AG04449 (cell line): ENCODE measurements at regions not wholly inside any gene's neighbourhood (a gene's known extent, or its start where the extent isn't known, plus 50 kb on each side); places are given as distances from the start of the nearest gene placed in this dataset.

Experiments used
- CTCF ChIA-PET: fragments of 350-600 bp; formaldehyde crosslinking; extraction: SDS; loops from one replicate; lab custom pipeline; 2021; ENCODE audit warnings: antibody characterized with exemption; lab: Yijun Ruan, JAX
- POLR2A ChIA-PET: fragments of 400-600, 350-600 bp; formaldehyde crosslinking; extraction: SDS; loops from one replicate; lab custom pipeline; 2020; ENCODE audit warnings: antibody characterized with exemption, inconsistent platforms; lab: Yijun Ruan, JAX
- DNase-seq: peaks from one replicate; pipeline ENCODE4 v3.0.0-alpha.2; 2010; ENCODE audit warnings: low read depth, low spot score
- H3K4me3 ChIP-seq: 2 replicates; pipeline ENCODE4 v1.5.1; 2011; ENCODE audit warnings: low read depth, mild to moderate bottlenecking, control low read depth, low read length
- TF ChIP-seq, protein P1 (sequence below): IDR thresholded peaks from one replicate; pipeline ENCODE4 v1.5.1; 2011; ENCODE audit warnings: mild to moderate bottlenecking, moderate library complexity, low read length, control low read depth, inconsistent platforms; ENCODE audit not compliant: insufficient read depth; ENCODE audit errors: missing control alignments

DNA sequence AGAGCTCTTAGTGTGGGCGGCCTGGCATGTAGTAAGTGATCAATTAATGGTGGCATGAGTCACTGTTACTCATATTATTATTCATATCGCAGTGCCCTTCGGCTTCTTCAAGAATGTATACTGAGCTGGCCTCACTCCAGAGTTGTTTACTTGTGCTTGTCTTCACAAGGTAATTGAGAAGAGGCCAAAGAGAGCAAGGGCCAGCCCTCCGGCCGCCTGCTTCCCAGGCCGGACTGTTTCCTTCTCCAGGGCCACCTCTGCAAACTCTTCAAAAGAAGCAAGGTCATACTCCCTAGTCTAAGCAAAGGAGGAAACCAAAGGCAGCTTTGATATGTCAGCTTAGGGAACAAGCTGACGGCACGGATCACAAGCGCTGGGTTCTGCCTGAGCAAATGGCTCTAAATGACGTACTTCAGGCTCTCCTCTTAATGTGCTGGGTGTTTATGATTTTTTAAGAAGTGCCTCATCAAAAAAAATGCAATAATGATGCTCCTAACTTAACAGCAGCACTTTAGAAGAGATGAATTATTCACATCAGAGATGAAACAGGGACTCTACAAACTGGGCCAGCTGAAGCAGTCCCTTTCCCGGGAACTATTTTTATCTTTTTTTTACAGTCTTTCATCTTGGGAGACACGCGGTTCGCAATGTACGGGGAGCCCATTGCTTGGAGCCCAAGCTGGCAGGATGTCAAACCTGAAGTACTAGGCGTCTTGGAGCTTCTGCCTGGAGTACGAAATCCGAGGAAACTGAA lies 65.6 kb upstream of the DLK1 start:
- H3K4me3 ChIP-seq = no peak overlapping the region
- no peak for DNase-seq
- ChIA-PET CTCF (interaction anchor here (1.3 to 19.7 kb wide), 5 partner anchors 11 to 574 kb away, joined by 4 to 497 read pairs (median 121); partner anchors contain the start of gene WDR25), POLR2A (interaction anchor here (0.7 kb wide), 1 partner anchor 239 kb away, joined by 3 read pairs; no protein-coding TSS in a partner anchor)
- TF ChIP-seq, protein P1, sequence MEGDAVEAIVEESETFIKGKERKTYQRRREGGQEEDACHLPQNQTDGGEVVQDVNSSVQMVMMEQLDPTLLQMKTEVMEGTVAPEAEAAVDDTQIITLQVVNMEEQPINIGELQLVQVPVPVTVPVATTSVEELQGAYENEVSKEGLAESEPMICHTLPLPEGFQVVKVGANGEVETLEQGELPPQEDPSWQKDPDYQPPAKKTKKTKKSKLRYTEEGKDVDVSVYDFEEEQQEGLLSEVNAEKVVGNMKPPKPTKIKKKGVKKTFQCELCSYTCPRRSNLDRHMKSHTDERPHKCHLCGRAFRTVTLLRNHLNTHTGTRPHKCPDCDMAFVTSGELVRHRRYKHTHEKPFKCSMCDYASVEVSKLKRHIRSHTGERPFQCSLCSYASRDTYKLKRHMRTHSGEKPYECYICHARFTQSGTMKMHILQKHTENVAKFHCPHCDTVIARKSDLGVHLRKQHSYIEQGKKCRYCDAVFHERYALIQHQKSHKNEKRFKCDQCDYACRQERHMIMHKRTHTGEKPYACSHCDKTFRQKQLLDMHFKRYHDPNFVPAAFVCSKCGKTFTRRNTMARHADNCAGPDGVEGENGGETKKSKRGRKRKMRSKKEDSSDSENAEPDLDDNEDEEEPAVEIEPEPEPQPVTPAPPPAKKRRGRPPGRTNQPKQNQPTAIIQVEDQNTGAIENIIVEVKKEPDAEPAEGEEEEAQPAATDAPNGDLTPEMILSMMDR = no peak

DNA sequence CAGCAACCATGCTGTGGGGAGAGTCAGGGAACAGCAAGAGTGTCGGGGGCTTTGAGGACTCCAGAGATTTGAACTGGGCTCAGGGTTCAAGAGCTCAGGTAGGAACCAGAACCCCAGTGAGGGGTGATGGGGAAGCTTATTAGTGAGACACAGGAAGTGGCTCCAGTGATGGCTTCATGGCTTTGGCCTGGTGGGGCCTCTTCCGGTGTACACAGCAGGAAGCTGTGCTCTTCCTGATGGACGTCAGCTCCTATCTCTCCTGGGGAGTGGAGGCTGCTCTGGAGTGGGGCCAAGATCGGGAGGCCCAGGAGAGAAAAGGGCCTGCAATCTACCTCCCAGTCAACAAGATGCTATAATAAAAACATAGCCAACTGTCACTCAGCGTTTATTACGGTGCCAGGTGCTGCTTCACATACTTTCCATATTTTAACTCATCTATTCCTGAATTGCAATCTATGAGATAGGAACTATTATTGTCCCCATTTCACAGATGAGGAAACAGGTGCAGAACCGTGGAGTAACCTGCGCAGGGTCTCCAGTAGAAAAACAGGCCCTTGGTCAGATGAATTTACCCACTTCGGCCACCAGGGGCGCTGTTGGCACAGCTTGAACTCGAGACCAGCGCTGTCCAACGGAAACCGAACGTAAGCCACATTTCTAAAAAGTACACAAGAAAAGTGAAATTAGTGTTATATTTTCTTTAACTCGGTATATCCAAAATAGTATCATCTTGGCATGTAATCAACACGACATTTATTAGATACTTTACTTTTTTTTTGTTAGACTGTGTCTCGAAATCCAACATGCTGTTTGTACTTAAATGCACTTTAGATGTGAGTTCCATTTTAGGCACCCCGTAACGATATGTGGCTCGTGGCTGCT lies 63.6 kb upstream of the DLK1 start:
- CTCF ChIA-PET = interaction anchor here (0.6 to 19.7 kb wide), 26 partner anchors 12 to 966 kb away, joined by 3 to 497 read pairs (median 3); partner anchors contain the start of genes MEG3 and WDR25
- H3K4me3 ChIP-seq = no peak overlapping the region
- TF ChIP-seq, protein P1 = peak; percentile 84
- no peak for DNase-seq
- POLR2A ChIA-PET = no interaction called here

DNA sequence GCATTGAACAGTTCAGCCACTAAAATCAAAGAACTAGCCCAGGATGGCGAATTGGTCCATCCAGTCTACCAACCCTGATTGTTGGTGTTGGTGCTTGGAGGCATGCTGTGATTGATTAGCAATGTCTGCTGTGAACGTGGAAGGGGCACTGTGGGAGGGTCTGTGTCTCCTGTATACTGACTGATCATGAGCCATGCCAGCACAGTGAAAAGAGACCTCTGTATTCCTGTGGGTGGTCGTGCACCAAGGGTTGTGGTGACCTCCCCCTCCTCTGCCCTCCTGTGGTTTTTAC lies 63.0 kb upstream of the DLK1 start:
- TF ChIP-seq, protein P1 = no peak
- POLR2A ChIA-PET = no interaction called here
- CTCF ChIA-PET = interaction anchor here (1.1 to 19.7 kb wide), 11 partner anchors 12 to 965 kb away, joined by 3 to 497 read pairs (median 6); partner anchors contain the start of gene WDR25

DNA sequence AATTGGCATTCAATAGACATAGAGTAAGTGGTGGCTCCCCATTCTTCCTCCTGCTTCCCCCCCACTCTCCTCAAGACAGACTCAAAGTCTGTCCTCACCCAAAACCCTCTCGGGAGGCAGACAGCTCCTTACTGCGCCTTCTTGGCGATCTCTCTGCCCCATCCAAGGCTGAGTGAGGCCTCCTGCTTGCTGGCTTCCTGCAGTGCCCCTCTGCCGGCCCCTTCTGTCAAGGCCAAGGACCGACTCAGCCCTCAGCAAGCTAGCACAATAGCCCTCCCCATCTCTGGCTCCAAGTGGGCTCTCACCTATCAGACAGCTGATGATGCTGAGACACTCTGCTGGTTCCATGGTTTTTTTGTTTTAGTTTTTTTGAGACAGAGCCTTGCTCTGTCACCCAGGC lies 62.5 kb upstream of the DLK1 start:
- CTCF ChIA-PET = interaction anchor here (1.0 to 19.7 kb wide), 10 partner anchors 11 to 965 kb away, joined by 3 to 497 read pairs (median 9); partner anchors contain the start of gene WDR25
- no peak for DNase-seq
- H3K4me3 ChIP-seq = no peak overlapping the region
- POLR2A ChIA-PET = no interaction called here
- TF ChIP-seq, protein P1 = no peak

More for the DNA sequence above, 63.0 kb upstream of the DLK1 start:
- no peak overlapping the region for H3K4me3 ChIP-seq
- no peak for DNase-seq

DNA sequence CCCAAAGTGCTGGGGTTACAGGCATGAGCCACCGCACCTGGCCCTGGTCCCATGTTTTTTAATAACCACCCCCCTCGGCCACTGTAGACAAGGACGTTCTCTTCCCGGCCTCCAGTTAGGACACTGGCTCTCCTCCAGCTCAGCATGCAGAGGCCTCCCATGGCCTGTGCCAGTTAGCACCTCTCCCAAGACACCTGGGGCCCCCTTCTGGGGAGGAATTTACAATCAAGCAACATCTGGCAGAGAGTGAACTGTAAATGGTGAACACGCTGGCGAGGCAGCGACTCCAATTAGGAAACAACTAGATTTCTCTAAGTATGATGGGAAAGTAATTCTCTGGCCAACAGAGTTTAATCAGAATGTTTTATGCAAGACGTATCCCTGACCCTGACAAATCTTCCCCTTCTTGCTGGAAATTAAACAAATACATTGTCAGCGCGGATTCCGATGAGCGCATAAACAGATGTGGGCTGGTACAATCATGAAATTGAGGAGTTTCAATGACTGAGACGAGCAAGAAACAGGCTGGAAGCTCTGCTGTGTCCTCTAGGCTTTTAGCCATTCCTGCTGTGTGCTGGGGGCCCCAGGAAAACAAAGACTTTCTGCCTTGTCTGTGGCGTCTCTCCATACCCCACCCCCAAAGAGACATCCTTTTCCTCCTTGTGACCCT lies 61.7 kb upstream of the DLK1 start:
- H3K4me3 ChIP-seq = no peak overlapping the region
- DNase-seq = no peak
- CTCF ChIA-PET = interaction anchor here (1.0 to 19.7 kb wide), 7 partner anchors 11 to 964 kb away, joined by 3 to 497 read pairs (median 17); partner anchors contain the start of gene WDR25
- POLR2A ChIA-PET = no interaction called here
- TF ChIP-seq, protein P1 = no peak
